ENCODE measurements at regions not wholly inside any gene's neighbourhood (a gene's known extent, or its start where the extent isn't known, plus 50 kb on each side); places are given as distances from the start of the nearest gene placed in this dataset.

- TF ChIP-seq USF2 (IDR thresholded peaks at IDR 0.05; ENCODE audit: low read length) = no peak
- no peak for TF ChIP-seq MAFK (IDR thresholded peaks at IDR 0.05; ENCODE audit: low read depth, low read length)
- TF ChIP-seq ATF3 (IDR thresholded peaks at IDR 0.05; ENCODE audit: insufficient read depth, low read depth, low read length) = no peak
Observed at GRCh38 chr12:115235880-115236279, 551.9 kb upstream of the TBX3 start (continued).

Measured in H1 (cell line).